GM12891 (cell line): ENCODE measurements at regions not wholly inside any gene's neighbourhood (a gene's known extent, or its start where the extent isn't known, plus 50 kb on each side); places are given as distances from the start of the nearest gene placed in this dataset.

Experiments used
- POLR2A ChIP-seq: IDR thresholded peaks from 2 replicates; pipeline ENCODE4 v1.6.1; 2011; ENCODE audit warnings: low read depth, low read length, control low read depth
- POLR2AphosphoS5 ChIP-seq: IDR thresholded peaks from 2 replicates; pipeline ENCODE4 v1.6.1; 2011; ENCODE audit warnings: low read depth, low read length, control low read depth
- TAF1 ChIP-seq: IDR thresholded peaks from 2 replicates; pipeline ENCODE4 v1.6.1; 2011; ENCODE audit warnings: low read depth, low read length, control low read depth

DNA sequence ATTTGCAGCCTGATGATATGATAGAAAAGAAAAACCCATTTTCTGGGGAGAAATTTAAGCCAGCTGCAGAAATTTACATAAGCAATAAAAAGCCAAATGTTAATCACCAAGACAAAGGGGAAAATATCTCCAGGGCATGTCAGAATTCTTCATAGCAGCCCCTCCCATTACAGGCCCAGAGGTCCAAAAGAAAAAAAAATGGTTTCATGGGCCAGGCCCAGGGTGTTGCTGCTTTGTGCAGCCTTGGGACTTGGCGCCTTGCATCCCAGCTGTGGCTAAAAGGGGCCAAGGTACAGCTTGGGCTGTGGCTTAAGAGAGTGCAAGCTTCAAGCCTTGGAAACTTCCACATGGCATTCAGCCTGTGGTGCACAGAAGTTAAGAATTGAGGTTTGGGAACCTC is 97.9 kb upstream of the CDX4 start:
- no peak for TF ChIP-seq TAF1
- no peak for TF ChIP-seq POLR2A
- no peak for TF ChIP-seq POLR2AphosphoS5
